ENCODE measurements at regions not wholly inside any gene's neighbourhood (a gene's known extent, or its start where the extent isn't known, plus 50 kb on each side); places are given as distances from the start of the nearest gene placed in this dataset.

DNA sequence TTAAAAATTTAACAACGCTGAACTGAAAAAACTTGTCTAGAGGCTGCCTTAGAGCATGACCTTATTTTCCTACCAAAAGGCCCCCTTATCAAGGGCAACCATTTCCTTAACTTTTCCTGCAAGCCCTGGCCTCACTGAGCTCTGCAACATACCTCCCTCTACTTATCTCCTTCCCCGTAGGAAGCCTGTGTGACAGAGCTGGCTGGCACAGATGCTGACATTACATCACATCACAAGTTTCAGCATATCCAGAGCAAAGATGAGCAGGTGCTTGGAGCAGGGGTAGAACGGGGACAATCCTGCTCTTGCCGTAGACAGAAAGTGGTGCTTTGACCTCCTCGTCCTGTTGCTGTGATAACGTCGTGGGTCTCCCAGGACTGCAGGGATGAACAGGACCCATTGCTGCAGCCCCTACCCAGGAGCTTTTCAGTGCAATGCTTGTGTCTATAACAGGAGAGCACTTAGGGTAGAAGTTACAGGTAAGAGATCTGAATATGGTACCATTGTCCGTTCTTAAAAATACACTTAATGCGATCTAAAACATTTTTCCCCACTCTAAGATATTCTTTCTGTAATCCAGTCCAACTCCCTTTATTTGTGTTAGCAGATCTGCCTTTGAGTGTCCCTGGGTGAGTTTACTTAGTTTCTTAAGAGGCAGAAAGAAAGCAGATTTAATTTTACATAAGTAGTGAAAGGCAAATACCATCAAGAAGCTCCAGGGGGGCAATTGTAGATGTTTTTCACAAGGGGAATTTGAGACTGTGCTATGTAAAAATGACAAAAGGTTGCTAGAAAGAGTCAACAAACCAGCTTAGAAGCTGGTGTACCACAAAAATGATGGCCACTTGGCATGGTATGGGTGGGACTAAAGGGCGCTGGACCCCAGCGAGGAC, 101.9 kb upstream of the EFNA5 start:
- no peaks in the 10 kb centered on the region for H3K36me3 ChIP-seq (ENCODE audit: control insufficient read depth, insufficient read depth, low read length)
- no peak overlapping the region for H3K4me3 ChIP-seq (ENCODE audit: low read depth, low read length)
- H3K27me3 Mint-ChIP-seq: no peaks in the 10 kb centered on the region
- H3K4me1 ChIP-seq (ENCODE audit: control insufficient read depth, insufficient read depth, low read length, poor library complexity, severe bottlenecking): no peaks in the 10 kb centered on the region
- DNase-seq: no peak
- no peak for ATAC-seq (ENCODE audit: low read depth in 2 of 2)
- H3K27ac Mint-ChIP-seq: no peak overlapping the region
- no peaks in the 10 kb centered on the region for H3K36me3 Mint-ChIP-seq
- no peaks in the 10 kb centered on the region for H3K27me3 ChIP-seq (ENCODE audit: control insufficient read depth, insufficient read depth, low read length)
- peaks cover 0 to 1% (median 0%) of the 10 kb centered on the region in 7 donors for H3K9me3 Mint-ChIP-seq
- no peak overlapping the region for H3K27ac ChIP-seq (ENCODE audit: insufficient read depth, low read length, poor library complexity, severe bottlenecking)
- H3K4me3 Mint-ChIP-seq: no peak overlapping the region
- no peaks in the 10 kb centered on the region for H3K9me3 ChIP-seq (ENCODE audit: control insufficient read depth in 2 of 2, low read length in 2 of 2)
- H3K4me1 Mint-ChIP-seq: no peaks in the 10 kb centered on the region

- no peak for DNase-seq
These were observed 101.2 kb upstream of the EFNA5 start for GRCh38 chr5:107771926-107772325.

GRCh38 chr5:107770051-107770450, 99.3 kb upstream of the EFNA5 start:
- Mint-ChIP-seq H3K4me3 (no peak overlapping the region), H3K27me3 (no peaks in the 10 kb centered on the region)

More at GRCh38 chr5:107771926-107772325, 101.2 kb upstream of the EFNA5 start:
- Histone ChIP-seq H3K27ac (ENCODE audit: insufficient read depth, low read length, poor library complexity, severe bottlenecking) (no peak overlapping the region), H3K9me3 (ENCODE audit: control insufficient read depth in 2 of 2, low read length in 2 of 2) (no peaks in the 10 kb centered on the region), H3K4me3 (ENCODE audit: low read depth, low read length) (no peak overlapping the region), H3K4me1 (ENCODE audit: control insufficient read depth, insufficient read depth, low read length, poor library complexity, severe bottlenecking) (no peaks in the 10 kb centered on the region), H3K27me3 (ENCODE audit: control insufficient read depth, insufficient read depth, low read length) (no peaks in the 10 kb centered on the region), H3K36me3 (ENCODE audit: control insufficient read depth, insufficient read depth, low read length) (no peaks in the 10 kb centered on the region)
- Mint-ChIP-seq H3K4me1 (no peaks in the 10 kb centered on the region), H3K4me3 (no peak overlapping the region), H3K27ac (no peak overlapping the region), H3K36me3 (no peaks in the 10 kb centered on the region), H3K9me3 (peaks cover 0 to 1% (median 0%) of the 10 kb centered on the region in 7 donors), H3K27me3 (no peaks in the 10 kb centered on the region)
- no peak for ATAC-seq (ENCODE audit: low read depth in 2 of 2)

DNA sequence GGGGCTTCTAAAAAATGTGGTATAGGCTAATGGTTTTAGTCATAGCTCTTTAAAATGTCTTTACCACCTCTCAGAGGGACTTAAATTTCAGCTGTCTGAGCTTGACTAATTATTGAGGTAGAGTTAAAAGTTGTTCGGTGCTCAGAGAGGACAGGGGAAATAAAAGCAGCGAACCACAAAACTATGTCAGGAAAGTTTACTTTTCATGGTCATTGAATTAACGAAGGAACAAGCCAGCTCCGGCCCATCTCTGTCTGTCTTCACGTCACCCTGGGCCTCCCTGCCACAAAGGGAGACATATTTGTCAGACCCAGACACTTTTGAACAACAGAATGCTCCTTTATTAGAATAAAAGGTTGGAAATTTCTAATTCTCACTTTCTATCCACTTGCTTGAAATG, 98.8 kb upstream of the EFNA5 start:
- DNase-seq (no peak), ATAC-seq (ENCODE audit: low read depth in 2 of 2) (no peak)
- Mint-ChIP-seq H3K4me1 (no peaks in the 10 kb centered on the region), H3K36me3 (no peaks in the 10 kb centered on the region), H3K4me3 (no peak overlapping the region), H3K9me3 (peaks cover 0 to 1% (median 0%) of the 10 kb centered on the region in 7 donors), H3K27ac (no peak overlapping the region), H3K27me3 (no peaks in the 10 kb centered on the region)
- H3K4me3 ChIP-seq (ENCODE audit: low read depth, low read length): no peak overlapping the region
- H3K27me3 ChIP-seq (ENCODE audit: control insufficient read depth, insufficient read depth, low read length): no peaks in the 10 kb centered on the region
- no peak overlapping the region for H3K27ac ChIP-seq (ENCODE audit: insufficient read depth, low read length, poor library complexity, severe bottlenecking)
- H3K36me3 ChIP-seq (ENCODE audit: control insufficient read depth, insufficient read depth, low read length): no peaks in the 10 kb centered on the region
- no peaks in the 10 kb centered on the region for H3K4me1 ChIP-seq (ENCODE audit: control insufficient read depth, insufficient read depth, low read length, poor library complexity, severe bottlenecking)
- H3K9me3 ChIP-seq (ENCODE audit: control insufficient read depth in 2 of 2, low read length in 2 of 2): no peaks in the 10 kb centered on the region

More at GRCh38 chr5:107770051-107770450, 99.3 kb upstream of the EFNA5 start:
- peaks cover 0 to 1% (median 0%) of the 10 kb centered on the region in 7 donors for H3K9me3 Mint-ChIP-seq
- DNase-seq (no peak), ATAC-seq (ENCODE audit: low read depth in 2 of 2) (no peak)
- H3K36me3 Mint-ChIP-seq: no peaks in the 10 kb centered on the region
- no peaks in the 10 kb centered on the region for H3K9me3 ChIP-seq (ENCODE audit: control insufficient read depth in 2 of 2, low read length in 2 of 2)
- H3K4me3 ChIP-seq (ENCODE audit: low read depth, low read length): no peak overlapping the region
- no peaks in the 10 kb centered on the region for H3K4me1 Mint-ChIP-seq
- no peak overlapping the region for H3K27ac ChIP-seq (ENCODE audit: insufficient read depth, low read length, poor library complexity, severe bottlenecking)
- H3K27me3 ChIP-seq (ENCODE audit: control insufficient read depth, insufficient read depth, low read length): no peaks in the 10 kb centered on the region
- H3K36me3 ChIP-seq (ENCODE audit: control insufficient read depth, insufficient read depth, low read length): no peaks in the 10 kb centered on the region
- H3K27ac Mint-ChIP-seq: no peak overlapping the region
- no peaks in the 10 kb centered on the region for H3K4me1 ChIP-seq (ENCODE audit: control insufficient read depth, insufficient read depth, low read length, poor library complexity, severe bottlenecking)

DNA sequence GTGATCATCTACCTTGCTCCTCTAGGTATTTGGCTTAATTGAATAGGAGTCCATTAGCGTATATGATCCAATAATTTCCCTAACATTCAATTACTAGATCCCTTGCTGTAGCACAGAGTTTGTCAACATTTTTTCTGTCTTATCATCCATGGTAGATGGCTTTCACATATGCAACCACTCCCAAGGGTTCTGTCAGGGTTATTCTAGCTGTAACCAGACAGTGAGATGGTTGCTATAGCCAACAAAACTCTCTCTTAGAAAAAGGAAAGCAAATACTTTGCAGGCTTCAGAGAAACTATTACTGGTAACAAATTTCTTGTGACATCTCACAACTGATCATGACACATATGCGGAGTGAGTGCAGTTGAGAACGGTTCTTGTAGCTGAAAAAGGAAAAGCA, 96.2 kb upstream of the EFNA5 start:
- Mint-ChIP-seq H3K36me3 (no peaks in the 10 kb centered on the region), H3K27ac (no peak overlapping the region), H3K4me1 (no peaks in the 10 kb centered on the region), H3K27me3 (no peaks in the 10 kb centered on the region), H3K9me3 (peaks cover 0 to 1% (median 0%) of the 10 kb centered on the region in 7 donors), H3K4me3 (no peak overlapping the region)
- H3K27ac ChIP-seq (ENCODE audit: insufficient read depth, low read length, poor library complexity, severe bottlenecking): no peak overlapping the region
- no peaks in the 10 kb centered on the region for H3K27me3 ChIP-seq (ENCODE audit: control insufficient read depth, insufficient read depth, low read length)
- H3K4me3 ChIP-seq (ENCODE audit: low read depth, low read length): no peak overlapping the region
- ATAC-seq (ENCODE audit: low read depth in 2 of 2) (no peak), DNase-seq (no peak)
- H3K4me1 ChIP-seq (ENCODE audit: control insufficient read depth, insufficient read depth, low read length, poor library complexity, severe bottlenecking): no peaks in the 10 kb centered on the region
- H3K36me3 ChIP-seq (ENCODE audit: control insufficient read depth, insufficient read depth, low read length): no peaks in the 10 kb centered on the region
- H3K9me3 ChIP-seq (ENCODE audit: control insufficient read depth in 2 of 2, low read length in 2 of 2): no peaks in the 10 kb centered on the region

- Histone ChIP-seq H3K36me3 (ENCODE audit: control insufficient read depth, insufficient read depth, low read length) (no peaks in the 10 kb centered on the region), H3K27me3 (ENCODE audit: control insufficient read depth, insufficient read depth, low read length) (no peaks in the 10 kb centered on the region), H3K9me3 (ENCODE audit: control insufficient read depth in 2 of 2, low read length in 2 of 2) (no peaks in the 10 kb centered on the region), H3K27ac (ENCODE audit: insufficient read depth, low read length, poor library complexity, severe bottlenecking) (no peak overlapping the region), H3K4me1 (ENCODE audit: control insufficient read depth, insufficient read depth, low read length, poor library complexity, severe bottlenecking) (no peaks in the 10 kb centered on the region), H3K4me3 (ENCODE audit: low read depth, low read length) (no peak overlapping the region)
- Mint-ChIP-seq H3K27ac (no peak overlapping the region), H3K9me3 (peaks cover 0 to 1% (median 0%) of the 10 kb centered on the region in 7 donors), H3K4me3 (no peak overlapping the region), H3K36me3 (no peaks in the 10 kb centered on the region), H3K4me1 (no peaks in the 10 kb centered on the region), H3K27me3 (no peaks in the 10 kb centered on the region)
- DNase-seq (no peak), ATAC-seq (ENCODE audit: low read depth in 2 of 2) (no peak)
These were observed 95.7 kb upstream of the EFNA5 start for GRCh38 chr5:107766439-107766838.

DNA sequence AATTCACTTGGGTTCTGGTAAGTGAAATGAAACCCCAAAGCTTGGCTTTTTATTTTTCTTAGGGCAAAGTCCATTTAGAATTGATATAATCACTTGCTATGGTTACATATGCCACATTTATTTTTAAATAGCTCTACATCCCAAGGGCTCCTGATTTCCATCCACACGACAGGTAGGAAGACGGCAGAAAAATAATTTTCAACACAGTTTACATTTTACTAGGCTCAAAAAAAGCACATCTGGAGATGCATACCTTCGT, 95.0 kb upstream of the EFNA5 start:
- Histone ChIP-seq H3K27me3 (ENCODE audit: control insufficient read depth, insufficient read depth, low read length) (no peaks in the 10 kb centered on the region), H3K4me3 (ENCODE audit: low read depth, low read length) (no peak overlapping the region), H3K4me1 (ENCODE audit: control insufficient read depth, insufficient read depth, low read length, poor library complexity, severe bottlenecking) (no peaks in the 10 kb centered on the region), H3K27ac (ENCODE audit: insufficient read depth, low read length, poor library complexity, severe bottlenecking) (no peak overlapping the region), H3K36me3 (ENCODE audit: control insufficient read depth, insufficient read depth, low read length) (no peaks in the 10 kb centered on the region), H3K9me3 (ENCODE audit: control insufficient read depth in 2 of 2, low read length in 2 of 2) (no peaks in the 10 kb centered on the region)
- Mint-ChIP-seq H3K4me3 (no peak overlapping the region), H3K27me3 (no peaks in the 10 kb centered on the region), H3K9me3 (peaks cover 0 to 1% (median 0%) of the 10 kb centered on the region in 7 donors), H3K4me1 (no peaks in the 10 kb centered on the region), H3K27ac (peak overlapping the region in 1 of 3 donors; percentile 18), H3K36me3 (no peaks in the 10 kb centered on the region)
- DNase-seq (no peak), ATAC-seq (ENCODE audit: low read depth in 2 of 2) (no peak)

All from CD4-positive, CD25-positive, alpha-beta regulatory T cell (primary cell).